B cell (primary cell): ENCODE measurements at regions not wholly inside any gene's neighbourhood (a gene's known extent, or its start where the extent isn't known, plus 50 kb on each side); places are given as distances from the start of the nearest gene placed in this dataset.

ENCODE experiments used
- ATAC-seq: fragments of 200-7000 bp; cut with Tn5 transposase; one replicate; pipeline ENCODE4 v1.10.0; 2021; ENCODE audit warnings: low read depth, mild to moderate bottlenecking, moderate number of reproducible peaks, moderate library complexity
- CTCF ChIA-PET: fragments of 350-600 bp; sonication (Branson Sonifier 250); formaldehyde crosslinking; loops from one replicate; lab custom pipeline; 2021; ENCODE audit warnings: antibody characterized with exemption, inconsistent platforms; lab: Charles Lee
- POLR2A ChIA-PET: fragments of 350-600 bp; sonication (Branson Sonifier 250); formaldehyde crosslinking; loops from one replicate; lab custom pipeline; 2021; ENCODE audit warnings: antibody characterized with exemption; lab: Charles Lee
- DNase-seq: peaks from one replicate; pipeline ENCODE4 v3.0.0; 2013
- H2AFZ ChIP-seq: 2 replicates; pipeline ENCODE4 v1.6.1; 2012; ENCODE audit warnings: mild to moderate bottlenecking, low read depth, low read length; ENCODE audit not compliant: insufficient read depth, poor library complexity, severe bottlenecking
- H3K27ac ChIP-seq, 2 donors: 1 replicate in 1 of 2; 2 replicates in 1 of 2; pipeline ENCODE4 v1.5.1; 2012 to 2013; ENCODE audit warnings: low read length in 2 of 2, mild to moderate bottlenecking in 2 of 2, moderate library complexity in 1 of 2
- H3K27me3 ChIP-seq, 4 experiments: fragments of 200-600 bp in 1 of 4; sonication (generic) in 1 of 4; replicated peaks in 1 of 4; 1 replicate in 2 of 4; 2 replicates in 2 of 4; pipeline versions ENCODE4 v1.6.1 to v1.7.0; 2013 to 2016; ENCODE audit warnings: low read length in 3 of 4, mild to moderate bottlenecking in 2 of 4, mixed read lengths in 1 of 4, moderate library complexity in 1 of 4; ENCODE audit not compliant: insufficient read depth in 4 of 4, control insufficient read depth in 3 of 4; ENCODE audit errors: control extremely low read depth in 1 of 4
- H3K36me3 ChIP-seq, 2 experiments: replicated peaks in 1 of 2; 1 replicate in 1 of 2; 2 replicates in 1 of 2; pipeline versions ENCODE4 v1.6.1 to v1.7.1; 2013; ENCODE audit warnings: low read length in 1 of 2; ENCODE audit not compliant: insufficient read depth in 2 of 2, control insufficient read depth in 1 of 2; ENCODE audit errors: control extremely low read depth in 1 of 2, extremely low read depth in 1 of 2
- H3K4me1 ChIP-seq, 2 donors: fragments of 200-600 bp in 1 of 2; sonication (generic) in 1 of 2; 1 replicate in 1 of 2; 2 replicates in 1 of 2; pipeline versions ENCODE4 v1.5.1 to v1.6.1; 2013 to 2017; ENCODE audit warnings: low read length in 2 of 2; ENCODE audit not compliant: control insufficient read depth in 2 of 2, insufficient read depth in 2 of 2
- H3K4me2 ChIP-seq: replicated peaks from 2 replicates; pipeline ENCODE3; 2012; ENCODE audit warnings: mild to moderate bottlenecking, low read depth, low read length; ENCODE audit not compliant: poor library complexity, severe bottlenecking
- H3K4me3 ChIP-seq, 5 experiments: fragments of 200-600 bp in 1 of 5; sonication (generic) in 1 of 5; 1 replicate in 3 of 5; 2 replicates in 2 of 5; pipeline versions ENCODE4 v1.5.1 to v1.7.0; 2011 to 2016; ENCODE audit warnings: low read length in 4 of 5, mild to moderate bottlenecking in 4 of 5, low read depth in 2 of 5, control low read depth in 1 of 5, moderate library complexity in 1 of 5; ENCODE audit not compliant: insufficient read depth in 1 of 5; ENCODE audit errors: control extremely low read depth in 1 of 5, extremely low read depth in 1 of 5
- H3K79me2 ChIP-seq: fragments of 200-600 bp; sonication (generic); one replicate; pipeline ENCODE4 v1.6.0; 2016; ENCODE audit warnings: low read length; ENCODE audit not compliant: control insufficient read depth, insufficient read depth
- H3K9ac ChIP-seq: fragments of 200-600 bp; sonication (generic); 2 replicates; pipeline ENCODE4 v1.6.1; 2017; ENCODE audit warnings: mild to moderate bottlenecking, low read length, moderate library complexity
- H3K9me3 ChIP-seq, 3 donors: one replicate each; pipeline versions ENCODE4 v1.6.1 to v1.7.1; 2013; ENCODE audit warnings: low read length in 2 of 3; ENCODE audit not compliant: control insufficient read depth in 2 of 3, insufficient read depth in 1 of 3; ENCODE audit errors: control extremely low read depth in 1 of 3
- H4K20me1 ChIP-seq: 2 replicates; pipeline ENCODE4 v1.6.0; 2012; ENCODE audit warnings: mild to moderate bottlenecking, low read length; ENCODE audit not compliant: insufficient read depth, control insufficient read depth, poor library complexity, severe bottlenecking
- H3K27ac Mint-ChIP-seq: one replicate; pipeline ENCODE4 v1.8.0; 2021; ENCODE audit warnings: mixed read lengths
- H3K27me3 Mint-ChIP-seq: one replicate; pipeline ENCODE4 v1.8.0; 2021; ENCODE audit warnings: mixed read lengths
- H3K4me1 Mint-ChIP-seq: one replicate; pipeline ENCODE4 v1.8.0; 2021; ENCODE audit warnings: mixed read lengths
- H3K4me3 Mint-ChIP-seq: one replicate; pipeline ENCODE4 v1.8.0; 2021; ENCODE audit warnings: mixed read lengths
- H3K9me3 Mint-ChIP-seq: one replicate; pipeline ENCODE4 v1.8.0; 2022; ENCODE audit warnings: mixed read lengths; ENCODE audit not compliant: insufficient read depth
- CTCF ChIP-seq: fragments of 200-600 bp; IDR thresholded peaks from one replicate; pipeline ENCODE4 v1.8.0; 2022; ENCODE audit warnings: antibody characterized with exemption, mild to moderate bottlenecking
- EZH2 ChIP-seq: IDR thresholded peaks from 2 replicates; pipeline ENCODE4 v1.6.1; 2012; ENCODE audit warnings: borderline replicate concordance, low read depth, mild to moderate bottlenecking, moderate library complexity, low read length; ENCODE audit not compliant: insufficient read depth, poor library complexity, severe bottlenecking
- WGBS: methylation state at CpG from one replicate; pipeline ENCODE4 v1.1.5; 2013; ENCODE audit warnings: missing lambda C conversion rate; ENCODE audit not compliant: insufficient coverage; 5-methylcytosine and 5-hydroxymethylcytosine counted together
- intact Hi-C: fragments of 100-400 bp; cut with micrococcal nuclease; formaldehyde crosslinking; loops from one replicate; pipeline ENCODE4 v1.10.0; 2022

DNA sequence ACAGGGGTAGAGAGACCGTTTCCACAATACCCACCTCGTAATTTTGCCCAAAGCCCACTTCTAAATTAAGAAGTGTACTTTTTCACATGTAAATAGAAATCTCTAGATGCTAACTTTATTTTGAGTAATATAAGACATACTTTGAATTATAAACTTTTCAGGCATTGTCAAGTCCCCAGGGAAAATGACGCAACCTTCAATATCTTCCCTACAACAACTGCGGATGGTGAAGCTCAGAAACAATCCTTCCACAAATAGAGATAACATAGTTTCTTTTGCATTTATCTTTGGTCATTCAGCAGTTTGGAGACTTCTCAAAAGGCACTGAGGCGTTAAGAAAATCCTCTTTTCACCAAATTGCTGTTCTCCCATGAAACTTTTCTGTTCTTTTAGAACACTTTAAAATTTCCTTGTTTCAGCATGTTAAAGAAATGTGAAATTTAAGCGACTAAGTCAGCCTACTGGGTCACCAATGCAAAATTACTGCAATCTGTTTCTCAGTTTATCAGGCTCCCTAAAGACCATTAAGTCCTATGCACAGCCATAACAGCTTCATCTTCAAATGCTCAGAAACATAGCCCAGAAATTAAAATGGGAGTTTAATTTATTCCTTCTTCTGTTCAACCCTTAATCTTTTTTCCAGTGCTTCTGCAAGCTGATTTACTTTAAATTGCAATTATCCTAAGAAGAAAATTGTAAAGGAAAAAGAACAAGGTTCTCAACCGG, 118.3 kb upstream of the DNAJC10 start:
- ChIA-PET POLR2A (no interaction called here), CTCF (no interaction called here)
- Histone ChIP-seq H3K4me3 (no peak overlapping the region), H3K27me3 (no peaks in the 10 kb centered on the region), H3K9ac (no peak overlapping the region), H3K79me2 (no peaks in the 10 kb centered on the region), H3K4me2 (no peak overlapping the region), H3K4me1 (no peaks in the 10 kb centered on the region), H3K27ac (no peak overlapping the region), H4K20me1 (no peaks in the 10 kb centered on the region), H3K9me3 (peaks cover 0 to 9% (median 0%) of the 10 kb centered on the region in 3 donors), H3K36me3 (no peaks in the 10 kb centered on the region), H2AFZ (no peak overlapping the region)
- H3K27ac Mint-ChIP-seq = no peak overlapping the region
- ATAC-seq (no peak), DNase-seq (no peak)
- TF ChIP-seq CTCF (no peak), EZH2 (no peak)
- H3K9me3 Mint-ChIP-seq = no peaks in the 10 kb centered on the region
- H3K27me3 Mint-ChIP-seq = peaks cover 6% of the 10 kb centered on the region
- 100% methylated on average over 1 of the region's 7 CpGs for WGBS
- H3K4me3 Mint-ChIP-seq = no peak overlapping the region
- no peaks in the 10 kb centered on the region for H3K4me1 Mint-ChIP-seq
- intact Hi-C loops = no loop called here

- ChIA-PET CTCF (no interaction called here), POLR2A (no interaction called here)
- intact Hi-C loops = no loop called here
- no peaks in the 10 kb centered on the region for H3K36me3 ChIP-seq
- no peak overlapping the region for H3K27ac Mint-ChIP-seq
- H3K4me3 Mint-ChIP-seq = no peak overlapping the region
- no peak for DNase-seq
- no peaks in the 10 kb centered on the region for H3K4me1 ChIP-seq
- H3K9me3 ChIP-seq = peaks cover 0 to 9% (median 0%) of the 10 kb centered on the region in 3 donors
- H2AFZ ChIP-seq = no peak overlapping the region
- WGBS = 97% methylated on average over 5 of the region's 5 CpGs
- no peak overlapping the region for H3K4me3 ChIP-seq
- no peaks in the 10 kb centered on the region for H4K20me1 ChIP-seq
- ATAC-seq = no peak
- H3K4me1 Mint-ChIP-seq = no peaks in the 10 kb centered on the region
- H3K4me2 ChIP-seq = no peak overlapping the region
- TF ChIP-seq CTCF = no peak
- TF ChIP-seq EZH2 = no peak
- H3K27ac ChIP-seq = no peak overlapping the region
- H3K27me3 Mint-ChIP-seq = peaks cover 6% of the 10 kb centered on the region
- no peaks in the 10 kb centered on the region for H3K9me3 Mint-ChIP-seq
- H3K79me2 ChIP-seq = no peaks in the 10 kb centered on the region
- H3K9ac ChIP-seq = no peak overlapping the region
- no peaks in the 10 kb centered on the region for H3K27me3 ChIP-seq
Observed at GRCh38 chr2:182598626-182599025, 117.4 kb upstream of the DNAJC10 start.
